ENCODE measurements at regions not wholly inside any gene's neighbourhood (a gene's known extent, or its start where the extent isn't known, plus 50 kb on each side); places are given as distances from the start of the nearest gene placed in this dataset.
"Not testable (repeated sequence)": the region's sequence is repeated elsewhere in the genome, so short reads cannot be mapped to it uniquely, and the experiment has no call there.

DNA sequence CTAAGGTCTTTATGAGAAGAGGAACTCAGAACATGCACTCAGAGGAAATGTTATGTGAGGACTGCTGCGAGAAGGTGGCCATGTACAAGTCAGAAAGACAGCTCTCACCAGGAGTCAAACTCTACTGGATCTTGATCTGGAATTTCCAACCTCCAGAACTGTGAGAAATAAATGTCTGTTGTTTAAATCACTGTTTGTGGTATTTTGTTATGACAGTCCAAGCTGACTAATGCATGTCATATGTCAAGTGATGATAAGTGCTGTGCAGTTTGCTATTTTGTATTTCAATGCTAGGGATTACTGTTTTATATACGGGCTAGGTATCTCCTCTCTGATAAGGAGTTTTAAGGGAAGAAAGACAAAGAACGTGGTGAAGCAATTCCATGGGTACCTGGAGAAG is 162.3 kb downstream of the CPEB2 start:
- DNase-seq, result no peak

GRCh38 chr4:15167743-15168142 is 165.5 kb downstream of the CPEB2 start:
- DNase-seq, result no peak

GRCh38 chr4:15168759-15169158 is 166.5 kb downstream of the CPEB2 start:
- DNase-seq, result no peak

GRCh38 chr4:15171725-15172124 is 169.4 kb downstream of the CPEB2 start:
- DNase-seq, result no peak

DNA sequence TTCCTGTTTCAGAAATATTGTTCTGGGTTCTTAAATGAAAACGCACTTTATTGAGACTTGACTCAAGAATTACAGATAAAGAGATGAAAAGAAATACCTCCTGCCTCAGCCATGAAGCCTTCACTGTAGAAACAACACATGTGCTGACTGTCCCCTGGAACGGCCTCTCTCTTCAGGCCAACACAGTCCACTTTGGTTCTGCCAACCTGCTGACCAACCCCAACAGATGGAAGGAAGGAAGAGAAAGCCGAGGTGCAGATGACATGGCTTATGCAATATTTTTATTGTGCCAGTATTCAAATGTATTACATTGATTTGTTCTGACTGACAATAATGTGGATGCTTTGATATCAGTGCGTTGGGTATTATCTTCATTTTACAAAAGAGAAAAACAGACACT is 171.0 kb downstream of the CPEB2 start:
- no peak for DNase-seq

- not testable (repeated sequence) for DNase-seq
These were observed 171.9 kb downstream of the CPEB2 start for GRCh38 chr4:15174168-15174567.

DNA sequence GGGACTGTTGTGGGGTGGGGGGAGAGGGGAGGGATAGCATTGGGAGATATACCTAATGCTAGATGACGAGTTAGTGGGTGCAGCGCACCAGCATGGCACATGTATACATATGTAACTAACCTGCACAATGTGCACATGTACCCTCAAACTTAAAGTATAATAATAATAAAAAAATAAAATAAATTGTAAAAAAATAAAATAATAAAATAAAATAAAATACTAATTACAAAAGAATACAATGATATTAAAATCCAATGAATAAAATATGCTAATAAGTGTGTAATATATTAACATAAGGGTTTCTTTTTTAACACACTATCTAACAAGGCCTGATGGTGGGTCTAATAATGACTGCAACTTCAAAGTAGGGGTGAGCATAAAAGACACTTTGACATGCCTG is 177.6 kb downstream of the CPEB2 start:
- not testable (repeated sequence) for DNase-seq

GRCh38 chr4:15182600-15183220 is 180.4 kb downstream of the CPEB2 start:
- no peak for DNase-seq

DNA sequence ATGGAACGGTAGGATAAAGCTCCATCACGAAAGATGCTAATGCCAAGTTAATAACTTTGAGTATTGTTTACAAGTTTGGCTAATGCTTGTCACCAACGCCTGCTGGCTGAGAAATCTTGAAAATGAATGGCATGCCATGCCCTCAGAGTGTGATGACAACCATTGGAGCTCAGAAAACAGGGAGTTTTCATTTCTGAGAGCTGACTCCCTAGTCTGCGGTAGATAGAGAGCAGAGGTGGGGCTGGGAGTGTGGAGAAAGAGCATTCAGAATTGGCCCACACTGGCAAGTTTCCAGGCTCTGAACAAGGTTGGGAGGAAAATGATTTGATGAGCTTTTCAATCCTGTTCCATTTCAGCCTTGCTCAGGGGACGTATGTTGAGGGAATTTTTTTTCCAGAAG is 183.9 kb downstream of the CPEB2 start:
- no peak for DNase-seq

GRCh38 chr4:15186806-15187205 is 184.5 kb downstream of the CPEB2 start:
- no peak for DNase-seq

DNA sequence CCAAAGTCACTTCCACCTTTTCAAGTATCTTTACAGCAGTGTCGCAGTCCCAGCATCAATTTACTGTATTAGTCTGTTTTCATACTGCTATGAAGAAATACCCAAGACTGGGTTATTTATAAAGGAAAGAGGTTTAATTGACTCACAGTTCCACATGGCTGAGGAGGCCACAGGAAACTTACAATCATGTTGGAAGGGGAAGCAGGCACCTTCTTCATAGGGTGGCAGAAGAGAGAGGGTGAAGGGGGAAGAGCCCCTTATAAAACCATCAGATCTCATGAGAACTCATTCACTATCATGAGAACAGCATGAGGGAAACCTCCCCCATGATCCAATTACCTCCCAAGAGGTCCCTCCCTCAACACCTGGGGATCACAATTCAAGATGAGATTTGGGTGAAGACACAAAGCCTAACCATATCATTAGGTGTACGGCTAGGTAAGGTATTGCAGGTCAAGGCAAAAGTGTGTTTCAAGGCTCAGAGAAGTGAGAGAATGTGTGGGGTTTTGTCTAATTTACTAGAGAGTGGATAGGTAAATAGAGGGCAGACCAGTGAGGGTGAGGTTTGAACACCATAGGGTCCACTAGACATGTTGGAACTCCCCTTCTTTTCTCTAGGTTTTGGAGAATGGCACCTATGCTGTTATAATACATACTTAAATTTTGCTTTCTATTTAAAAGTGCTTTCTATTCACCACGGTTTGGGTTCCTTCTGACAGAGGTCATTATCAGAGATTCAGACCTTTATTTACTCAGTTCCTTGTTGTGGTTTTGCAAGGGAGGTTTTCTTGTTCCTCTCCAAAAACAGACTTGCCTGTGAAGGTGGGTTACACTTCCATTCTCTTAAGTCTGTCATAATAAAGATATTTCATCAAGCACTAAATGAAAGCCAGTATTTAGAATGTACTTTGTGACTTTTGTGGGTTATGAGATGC is 186.6 kb downstream of the CPEB2 start:
- DNase-seq, result no peak

DNA sequence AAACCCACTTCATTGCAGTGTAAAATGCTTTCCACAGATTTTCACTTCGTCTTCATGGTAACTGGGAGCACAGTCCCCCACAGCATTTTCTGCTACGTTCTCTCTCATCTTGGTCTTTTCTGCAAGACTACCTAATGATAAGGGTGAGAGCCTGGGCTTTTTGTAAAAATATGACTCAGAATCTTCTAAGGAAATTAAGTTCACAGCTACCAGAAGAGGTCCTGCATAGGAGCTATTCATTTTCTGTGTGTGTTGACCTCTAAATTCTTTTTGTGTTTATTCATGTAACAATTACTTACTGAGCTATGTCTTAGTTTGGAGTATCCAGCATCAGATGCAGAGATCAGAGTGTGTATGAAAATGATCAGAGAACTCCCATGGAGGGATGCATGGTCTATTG is 192.2 kb downstream of the CPEB2 start:
- no peak for DNase-seq

GRCh38 chr4:15197005-15197404 is 194.7 kb downstream of the CPEB2 start:
- no peak for DNase-seq

DNA sequence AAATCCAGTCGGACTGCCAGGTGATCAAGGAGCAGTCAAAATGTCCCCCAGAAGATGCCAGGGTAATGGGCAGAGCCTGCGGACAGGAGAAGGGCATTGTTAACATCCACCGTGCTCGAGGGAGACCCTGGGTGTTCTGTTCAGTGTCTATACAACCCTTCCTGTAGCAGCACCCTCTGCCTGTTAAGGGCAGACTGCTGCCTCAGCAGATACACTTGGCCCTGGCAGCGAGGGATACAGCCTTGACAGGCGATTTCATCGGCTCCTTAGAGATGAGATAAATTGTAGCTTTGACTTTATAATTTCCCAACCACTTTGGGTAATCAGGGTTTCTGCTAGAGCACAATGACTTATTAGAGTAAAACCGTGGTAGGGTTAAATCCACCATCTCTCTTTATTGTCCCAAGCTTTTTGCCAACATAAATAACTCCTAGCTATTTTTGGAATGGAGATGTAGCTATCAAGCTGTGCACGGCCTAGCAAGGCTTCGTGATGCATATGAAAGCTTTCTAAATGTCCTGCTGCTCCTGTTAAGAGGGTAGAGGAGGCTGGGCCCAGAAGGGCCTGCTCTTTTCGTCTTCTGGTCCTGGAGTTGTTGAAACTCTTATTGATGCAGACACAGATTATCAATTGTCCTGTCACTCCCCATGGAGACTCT is 195.9 kb downstream of the CPEB2 start:
- DNase-seq, result no peak

DNA sequence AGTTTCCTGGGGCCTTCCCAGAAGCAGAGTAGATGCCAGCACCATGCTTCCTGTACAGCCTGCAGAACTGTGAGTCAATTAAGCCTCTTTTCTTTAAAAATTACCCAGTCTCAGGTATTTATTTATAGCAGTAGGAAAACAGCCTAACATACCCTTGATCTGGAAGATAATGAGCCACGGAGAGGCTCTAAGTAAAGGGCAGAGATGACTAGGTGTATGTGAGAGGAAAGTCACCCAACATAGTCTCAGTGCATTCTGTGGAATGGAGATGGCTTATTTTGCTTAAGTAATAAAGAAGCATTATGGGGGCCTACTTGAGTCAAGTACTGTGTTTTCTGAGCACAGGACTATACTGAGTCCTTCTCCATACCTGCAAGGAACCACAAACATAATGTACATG is 199.5 kb downstream of the CPEB2 start:
- no peak for DNase-seq

GRCh38 chr4:15202481-15202880 is 200.2 kb downstream of the CPEB2 start:
- DNase-seq, result no peak

DNA sequence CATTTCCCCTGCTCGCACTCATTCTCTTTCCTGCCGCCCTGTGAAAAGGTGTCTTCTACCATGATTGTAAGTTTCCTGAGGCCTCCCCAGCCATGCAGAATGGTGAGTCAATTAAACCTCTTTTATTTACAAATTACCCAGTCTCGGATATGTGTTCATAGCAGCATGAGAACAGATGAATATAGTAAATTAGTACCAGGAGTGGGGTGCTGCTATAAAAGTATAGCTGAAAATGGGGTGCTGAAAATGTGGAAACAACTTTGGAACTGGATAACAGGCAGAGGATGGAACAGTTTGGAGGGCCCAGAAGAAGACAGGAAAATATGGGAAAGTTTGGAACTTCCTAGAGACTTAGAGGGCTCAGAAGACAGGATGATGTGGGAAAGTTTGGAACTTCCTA is 204.2 kb downstream of the CPEB2 start:
- DNase-seq, result not testable (repeated sequence)

- DNase-seq, result no peak
These were observed 211.2 kb downstream of the CPEB2 start for GRCh38 chr4:15213302-15213970.

DNA sequence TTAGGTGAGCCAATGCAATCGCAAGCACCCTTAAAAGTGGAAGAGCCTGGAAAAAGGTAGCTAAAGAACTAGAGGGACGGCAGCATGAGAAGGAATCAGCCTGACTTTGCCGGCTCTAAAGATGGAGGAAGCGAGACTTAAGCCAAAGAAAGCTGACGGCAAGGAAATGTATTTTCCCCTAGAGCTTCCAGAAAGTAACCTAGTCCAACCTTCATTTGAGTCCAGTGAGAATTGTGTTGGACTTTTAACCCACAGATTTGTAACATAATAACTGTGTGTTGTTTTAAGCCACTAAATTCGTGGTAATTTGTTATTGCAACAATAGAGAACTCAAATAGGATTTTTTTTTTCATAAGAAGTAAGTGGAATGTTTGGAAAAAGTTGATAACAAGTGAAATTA is 212.7 kb upstream of the C1QTNF7 start:
- no peak for DNase-seq

DNA sequence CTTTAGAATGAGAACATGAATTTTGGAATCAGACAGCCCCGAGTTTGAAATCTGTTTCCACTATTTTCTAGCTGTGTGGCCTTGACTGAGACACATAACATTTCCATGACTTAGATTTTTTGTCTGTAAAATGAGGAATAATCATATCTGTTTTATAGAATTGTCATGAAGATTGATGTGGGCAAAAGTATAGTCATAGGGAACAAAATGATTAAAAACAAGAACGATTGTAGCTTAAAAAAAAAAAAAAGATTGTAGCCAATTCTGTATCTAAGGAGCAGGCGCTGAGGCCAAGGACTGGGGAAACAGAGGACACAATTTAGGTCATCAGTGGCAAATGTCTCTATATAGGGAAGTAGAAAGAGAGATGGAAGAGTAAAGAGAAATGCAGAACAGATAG is 201.6 kb upstream of the C1QTNF7 start:
- DNase-seq, result no peak

- DNase-seq, result peak; percentile 70
These were observed 196.4 kb upstream of the C1QTNF7 start for GRCh38 chr4:15231265-15232091.

Measured in CD4-positive, alpha-beta T cell treated with Interleukin-4 for 4 hours (primary cell).